Fibroblast of peridontal ligament (primary cell): ENCODE measurements at regions not wholly inside any gene's neighbourhood (a gene's known extent, or its start where the extent isn't known, plus 50 kb on each side); places are given as distances from the start of the nearest gene placed in this dataset.
A peak's percentile ranks its signal among the peaks of the same experiment; 100 is the strongest.

Source experiments
- DNase-seq: peaks from one replicate; pipeline ENCODE4 v3.0.0-alpha.2; 2010; ENCODE audit errors: extremely low read depth

- DNase-seq = no peak
These were observed 53.0 kb upstream of the ANKEF1 start for GRCh38 chr20:9981829-9982228.

GRCh38 chr20:9978397-9979004, 56.3 kb upstream of the ANKEF1 start:
- DNase-seq = peak; percentile 98

- no peak for DNase-seq
These were observed 57.2 kb upstream of the ANKEF1 start for GRCh38 chr20:9977629-9978028.

- no peak for DNase-seq
These were observed 60.5 kb upstream of the ANKEF1 start for GRCh38 chr20:9974324-9974723.

GRCh38 chr20:9971746-9972145, 63.0 kb upstream of the ANKEF1 start:
- no peak for DNase-seq

- DNase-seq = no peak
These were observed 65.2 kb upstream of the ANKEF1 start for GRCh38 chr20:9969626-9970025.

GRCh38 chr20:9968015-9968414, 66.8 kb upstream of the ANKEF1 start:
- DNase-seq = no peak

GRCh38 chr20:9966966-9967365, 67.8 kb upstream of the ANKEF1 start:
- peak; percentile 25 for DNase-seq

GRCh38 chr20:9963029-9963428, 71.8 kb upstream of the ANKEF1 start:
- DNase-seq = no peak

- no peak for DNase-seq
These were observed 76.1 kb upstream of the ANKEF1 start for GRCh38 chr20:9958693-9959092.

- DNase-seq = no peak
These were observed 79.1 kb upstream of the ANKEF1 start for GRCh38 chr20:9955646-9956045.

- no peak for DNase-seq
These were observed 85.2 kb upstream of the ANKEF1 start for GRCh38 chr20:9949563-9949962.

- DNase-seq = no peak
These were observed 89.4 kb upstream of the ANKEF1 start for GRCh38 chr20:9945408-9945807.

- DNase-seq = no peak
These were observed 92.1 kb upstream of the ANKEF1 start for GRCh38 chr20:9942736-9943135.

GRCh38 chr20:9940329-9940728, 94.5 kb upstream of the ANKEF1 start:
- DNase-seq = no peak

- no peak for DNase-seq
These were observed 95.6 kb upstream of the ANKEF1 start for GRCh38 chr20:9939231-9939630.

GRCh38 chr20:9935285-9935684, 96.4 kb upstream of the PAK5 start:
- no peak for DNase-seq

GRCh38 chr20:9930142-9930541, 91.3 kb upstream of the PAK5 start:
- no peak for DNase-seq

GRCh38 chr20:9928955-9929354, 90.1 kb upstream of the PAK5 start:
- DNase-seq = no peak

GRCh38 chr20:9928281-9928737, 89.4 kb upstream of the PAK5 start:
- DNase-seq = no peak

- peak; percentile 11 for DNase-seq
These were observed 88.3 kb upstream of the PAK5 start for GRCh38 chr20:9927224-9927623.

- no peak for DNase-seq
These were observed 87.6 kb upstream of the PAK5 start for GRCh38 chr20:9926476-9926875.

- no peak for DNase-seq
These were observed 87.1 kb upstream of the PAK5 start for GRCh38 chr20:9926007-9926406.

GRCh38 chr20:9923648-9924047, 84.8 kb upstream of the PAK5 start:
- no peak for DNase-seq
